H1 (cell line): ENCODE measurements at regions not wholly inside any gene's neighbourhood (a gene's known extent, or its start where the extent isn't known, plus 50 kb on each side); places are given as distances from the start of the nearest gene placed in this dataset.

Experiments
- CREB1 ChIP-seq: IDR thresholded peaks from 2 replicates; pipeline ENCODE4 v1.6.1; 2012; ENCODE audit warnings: inconsistent platforms
- CTCF ChIP-seq, 3 experiments: IDR thresholded peaks; 1 replicate in 2 of 3; 2 replicates in 1 of 3; pipeline versions ENCODE4 v1.5.1 to v1.6.1; 2011; ENCODE audit warnings: low read length in 3 of 3, mild to moderate bottlenecking in 3 of 3, inconsistent platforms in 2 of 3, low read depth in 1 of 3, moderate library complexity in 1 of 3; ENCODE audit not compliant: insufficient read depth in 1 of 3; ENCODE audit errors: control extremely low read depth in 1 of 3

- TF ChIP-seq CREB1 (no peak), CTCF (IDR thresholded peaks at IDR 0.05; ENCODE audit: control extremely low read depth in 1 of 3, insufficient read depth in 1 of 3, low read depth in 1 of 3, low read length in 3 of 3) (no peak)
Measured at GRCh38 chr2:109721626-109722025, 72.5 kb upstream of the RGPD5 start (continued).
